C4-2B (cell line): ENCODE measurements at regions not wholly inside any gene's neighbourhood (a gene's known extent, or its start where the extent isn't known, plus 50 kb on each side); places are given as distances from the start of the nearest gene placed in this dataset.

Source experiments
- H3K27ac ChIP-seq: fragments of 450-650 bp; 2 replicates; pipeline ENCODE4 v1.5.1; 2017
- ZFX ChIP-seq: fragments of 450-650 bp; IDR thresholded peaks from 2 replicates; pipeline ENCODE4 v1.6.1; 2017
- TF ChIP-seq, protein P1 (sequence below): fragments of 450-650 bp; conservative IDR thresholded peaks from 2 replicates; pipeline ENCODE4 v1.5.1; 2017; ENCODE audit warnings: mild to moderate bottlenecking

DNA sequence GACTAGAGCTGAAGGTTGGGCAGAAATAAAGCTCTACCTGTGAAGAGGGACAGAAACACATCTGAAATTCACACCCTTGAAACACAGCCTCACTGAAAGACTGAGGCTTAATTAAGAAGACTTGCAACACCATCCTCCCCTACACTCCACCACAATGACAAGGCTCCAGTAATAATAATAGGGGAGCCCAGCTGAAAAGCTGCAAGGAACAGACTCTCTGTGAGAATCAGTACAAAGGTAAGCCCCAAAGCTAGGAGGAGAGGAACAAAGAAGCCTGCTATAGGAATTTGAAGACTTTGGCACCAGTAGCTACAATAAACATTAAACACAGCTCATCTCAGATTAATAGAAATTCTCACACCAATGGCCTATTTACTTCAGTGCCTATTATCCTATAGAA, 176.9 kb downstream of the FAT3 start:
- no peak overlapping the region for H3K27ac ChIP-seq
- TF ChIP-seq, protein P1, sequence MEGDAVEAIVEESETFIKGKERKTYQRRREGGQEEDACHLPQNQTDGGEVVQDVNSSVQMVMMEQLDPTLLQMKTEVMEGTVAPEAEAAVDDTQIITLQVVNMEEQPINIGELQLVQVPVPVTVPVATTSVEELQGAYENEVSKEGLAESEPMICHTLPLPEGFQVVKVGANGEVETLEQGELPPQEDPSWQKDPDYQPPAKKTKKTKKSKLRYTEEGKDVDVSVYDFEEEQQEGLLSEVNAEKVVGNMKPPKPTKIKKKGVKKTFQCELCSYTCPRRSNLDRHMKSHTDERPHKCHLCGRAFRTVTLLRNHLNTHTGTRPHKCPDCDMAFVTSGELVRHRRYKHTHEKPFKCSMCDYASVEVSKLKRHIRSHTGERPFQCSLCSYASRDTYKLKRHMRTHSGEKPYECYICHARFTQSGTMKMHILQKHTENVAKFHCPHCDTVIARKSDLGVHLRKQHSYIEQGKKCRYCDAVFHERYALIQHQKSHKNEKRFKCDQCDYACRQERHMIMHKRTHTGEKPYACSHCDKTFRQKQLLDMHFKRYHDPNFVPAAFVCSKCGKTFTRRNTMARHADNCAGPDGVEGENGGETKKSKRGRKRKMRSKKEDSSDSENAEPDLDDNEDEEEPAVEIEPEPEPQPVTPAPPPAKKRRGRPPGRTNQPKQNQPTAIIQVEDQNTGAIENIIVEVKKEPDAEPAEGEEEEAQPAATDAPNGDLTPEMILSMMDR = no peak
- no peak for TF ChIP-seq ZFX

DNA sequence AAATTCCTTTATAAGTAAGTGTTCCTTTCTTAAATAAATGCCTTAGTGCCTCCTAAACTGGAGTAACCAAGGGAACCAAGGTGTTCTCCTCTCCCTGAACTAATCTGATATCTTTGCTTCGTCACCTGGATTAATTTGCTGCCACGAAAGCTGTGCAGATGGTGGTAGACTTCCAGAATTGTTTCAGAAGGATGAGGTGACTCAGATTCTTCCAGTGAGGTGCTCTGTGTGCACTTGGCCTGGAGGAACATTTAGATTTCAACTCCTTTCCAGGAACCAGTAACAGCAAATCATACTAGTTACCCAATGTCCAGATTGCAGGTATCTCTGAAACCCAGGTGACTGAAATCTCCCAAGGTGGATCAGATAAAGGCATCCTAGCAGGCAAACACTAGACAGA, 181.9 kb downstream of the FAT3 start:
- no peak overlapping the region for H3K27ac ChIP-seq
- TF ChIP-seq, protein P1 = no peak
- no peak for TF ChIP-seq ZFX

DNA sequence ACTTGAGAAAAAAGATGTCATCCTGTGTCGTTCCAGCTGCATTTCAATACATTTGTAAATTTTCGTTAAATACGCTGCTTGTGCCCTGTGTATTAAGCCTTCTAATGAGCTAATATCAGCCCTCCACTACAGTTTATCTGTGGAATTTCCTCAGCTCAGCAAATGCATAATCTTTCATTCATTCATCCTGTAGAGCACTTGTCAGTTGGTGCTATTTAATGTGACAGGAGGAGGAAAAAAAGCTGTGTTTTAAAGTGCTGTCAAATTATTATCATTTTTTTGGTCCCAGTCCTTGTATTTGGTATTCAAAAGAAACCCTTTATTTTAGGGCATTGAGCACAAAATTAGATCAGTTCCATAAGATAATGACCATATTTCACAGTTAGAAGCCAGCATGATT, 184.7 kb downstream of the FAT3 start:
- TF ChIP-seq ZFX = no peak
- TF ChIP-seq, protein P1 = no peak
- H3K27ac ChIP-seq = no peak overlapping the region

DNA sequence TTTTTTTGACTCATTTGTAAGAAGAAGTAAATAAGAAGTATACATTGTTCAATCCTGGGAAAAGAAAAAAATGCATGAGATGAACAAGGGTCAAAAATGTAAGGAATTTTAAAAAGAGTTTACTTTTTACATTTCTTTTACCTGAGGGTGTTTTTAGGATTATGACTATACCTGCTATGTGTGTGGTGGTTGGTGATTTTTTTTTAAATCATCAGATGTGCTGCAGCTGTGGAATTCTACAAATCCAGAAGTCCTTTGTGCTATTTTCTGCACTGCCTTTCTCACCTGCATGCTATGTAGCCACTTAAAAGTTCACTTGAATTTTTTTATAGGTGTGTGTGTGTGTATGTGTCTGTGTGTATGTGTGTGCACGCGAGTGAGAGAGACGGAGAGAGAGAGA, 185.3 kb downstream of the FAT3 start:
- TF ChIP-seq, protein P1 = no peak
- no peak for TF ChIP-seq ZFX
- H3K27ac ChIP-seq = no peak overlapping the region

DNA sequence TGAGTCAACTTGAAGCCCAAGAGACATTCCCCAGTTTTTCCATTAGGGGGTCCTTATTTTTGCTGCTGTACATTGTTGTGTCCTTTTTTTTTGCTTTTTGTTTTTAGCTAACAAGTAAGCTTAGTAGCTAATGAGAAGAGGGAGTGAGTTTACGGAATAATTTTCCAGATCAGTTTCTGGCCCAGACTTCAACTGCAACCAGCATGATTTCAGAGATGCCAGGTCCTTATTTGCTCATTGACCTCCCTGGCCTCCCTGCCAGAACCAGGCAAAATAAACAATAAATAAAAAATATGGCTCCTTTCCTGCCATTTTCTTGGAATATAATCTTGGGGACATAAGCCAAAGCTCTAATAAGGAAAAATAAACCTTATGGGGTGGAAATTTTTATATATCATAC, 185.9 kb downstream of the FAT3 start:
- TF ChIP-seq, protein P1 = no peak
- no peak for TF ChIP-seq ZFX
- no peak overlapping the region for H3K27ac ChIP-seq

DNA sequence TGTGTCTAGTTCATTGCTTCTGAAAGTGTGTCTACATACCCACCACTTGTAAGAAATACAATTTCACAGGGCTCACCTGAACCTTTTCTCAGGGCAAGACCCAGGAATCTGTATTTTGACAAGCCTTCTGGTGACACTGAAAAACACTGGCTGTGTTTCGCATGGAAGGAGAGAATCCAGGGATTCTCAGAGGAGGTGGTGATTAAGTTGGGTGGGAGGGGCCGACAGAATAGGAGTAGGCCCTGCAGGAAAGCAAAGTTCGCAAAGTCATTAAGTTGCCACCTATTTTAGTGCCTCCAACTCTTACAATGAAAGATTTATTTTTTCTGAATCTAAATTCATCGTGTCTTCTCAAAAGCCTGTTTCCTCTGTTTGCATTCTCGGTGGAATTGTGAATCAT, 186.8 kb downstream of the FAT3 start:
- TF ChIP-seq, protein P1 = no peak
- TF ChIP-seq ZFX = no peak
- no peak overlapping the region for H3K27ac ChIP-seq

DNA sequence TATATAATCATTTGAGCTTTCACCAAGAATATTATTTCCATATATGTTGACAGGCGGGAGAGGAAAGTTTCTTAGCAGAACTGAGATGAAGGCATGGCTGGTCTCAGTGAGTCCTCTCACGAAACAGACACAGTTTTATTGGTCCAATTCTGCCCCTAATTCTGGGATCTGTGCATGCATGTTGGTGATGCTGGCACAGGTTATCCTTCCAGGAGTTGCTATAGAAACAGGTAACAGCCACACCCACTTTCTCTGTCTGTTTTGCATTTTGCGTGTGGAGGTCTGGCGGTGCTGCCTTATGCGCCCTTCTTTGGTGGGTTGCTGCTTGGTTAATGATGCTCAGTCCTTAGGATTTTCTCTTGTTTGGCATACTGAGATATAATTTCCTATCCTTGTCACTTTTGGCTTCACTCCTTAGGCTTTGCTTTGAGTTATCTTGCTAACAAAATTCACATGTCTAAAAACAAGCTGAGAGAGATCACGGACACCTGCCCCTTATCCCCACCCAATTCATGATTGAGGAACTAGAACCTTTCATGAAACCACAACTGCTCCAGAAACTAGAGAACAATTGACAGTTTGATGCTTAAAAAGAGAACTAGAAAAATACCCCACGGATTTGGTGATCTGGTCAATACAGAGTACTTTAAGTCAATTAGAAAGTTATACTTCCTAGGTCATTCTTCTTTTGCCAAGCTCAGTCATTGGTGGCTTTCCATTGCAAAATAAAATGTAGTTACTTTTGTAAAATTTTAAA, 189.3 kb downstream of the FAT3 start:
- TF ChIP-seq, protein P1 = no peak
- TF ChIP-seq ZFX = no peak

More for the DNA sequence above, 189.3 kb downstream of the FAT3 start:
- H3K27ac ChIP-seq = no peak overlapping the region
